ENCODE measurements at regions not wholly inside any gene's neighbourhood (a gene's known extent, or its start where the extent isn't known, plus 50 kb on each side); places are given as distances from the start of the nearest gene placed in this dataset.

DNA sequence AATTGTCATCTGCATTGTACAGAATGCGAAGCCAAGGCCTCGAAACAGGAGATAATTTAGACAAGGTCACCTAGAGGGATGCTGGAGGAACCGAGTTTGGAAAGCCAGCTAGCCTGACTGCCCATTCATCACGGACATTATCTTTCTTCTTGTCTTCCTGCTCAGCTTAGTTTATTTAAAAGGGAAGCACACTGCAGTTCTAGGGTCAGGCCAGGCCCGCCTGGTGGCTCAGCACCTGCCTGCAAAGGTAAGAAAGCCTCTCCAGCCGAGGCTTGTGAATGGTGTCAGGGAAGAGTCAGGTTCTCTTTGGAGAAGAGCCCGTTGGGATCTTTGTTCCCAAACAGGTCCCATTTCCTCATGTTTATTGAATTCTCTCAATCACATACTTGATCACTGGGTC is 246.5 kb downstream of the BLID start:
- TF ChIP-seq, protein P1, sequence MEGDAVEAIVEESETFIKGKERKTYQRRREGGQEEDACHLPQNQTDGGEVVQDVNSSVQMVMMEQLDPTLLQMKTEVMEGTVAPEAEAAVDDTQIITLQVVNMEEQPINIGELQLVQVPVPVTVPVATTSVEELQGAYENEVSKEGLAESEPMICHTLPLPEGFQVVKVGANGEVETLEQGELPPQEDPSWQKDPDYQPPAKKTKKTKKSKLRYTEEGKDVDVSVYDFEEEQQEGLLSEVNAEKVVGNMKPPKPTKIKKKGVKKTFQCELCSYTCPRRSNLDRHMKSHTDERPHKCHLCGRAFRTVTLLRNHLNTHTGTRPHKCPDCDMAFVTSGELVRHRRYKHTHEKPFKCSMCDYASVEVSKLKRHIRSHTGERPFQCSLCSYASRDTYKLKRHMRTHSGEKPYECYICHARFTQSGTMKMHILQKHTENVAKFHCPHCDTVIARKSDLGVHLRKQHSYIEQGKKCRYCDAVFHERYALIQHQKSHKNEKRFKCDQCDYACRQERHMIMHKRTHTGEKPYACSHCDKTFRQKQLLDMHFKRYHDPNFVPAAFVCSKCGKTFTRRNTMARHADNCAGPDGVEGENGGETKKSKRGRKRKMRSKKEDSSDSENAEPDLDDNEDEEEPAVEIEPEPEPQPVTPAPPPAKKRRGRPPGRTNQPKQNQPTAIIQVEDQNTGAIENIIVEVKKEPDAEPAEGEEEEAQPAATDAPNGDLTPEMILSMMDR (IDR thresholded peaks at IDR 0.05; ENCODE audit: insufficient read depth, low read depth, low read length) = no peak
- TF ChIP-seq EZH2 (IDR thresholded peaks at IDR 0.05; ENCODE audit: insufficient read depth, low read length) = no peak

Measured in astrocyte (in vitro differentiated cells and primary cell).